ENCODE measurements at regions not wholly inside any gene's neighbourhood (a gene's known extent, or its start where the extent isn't known, plus 50 kb on each side); places are given as distances from the start of the nearest gene placed in this dataset.

DNA sequence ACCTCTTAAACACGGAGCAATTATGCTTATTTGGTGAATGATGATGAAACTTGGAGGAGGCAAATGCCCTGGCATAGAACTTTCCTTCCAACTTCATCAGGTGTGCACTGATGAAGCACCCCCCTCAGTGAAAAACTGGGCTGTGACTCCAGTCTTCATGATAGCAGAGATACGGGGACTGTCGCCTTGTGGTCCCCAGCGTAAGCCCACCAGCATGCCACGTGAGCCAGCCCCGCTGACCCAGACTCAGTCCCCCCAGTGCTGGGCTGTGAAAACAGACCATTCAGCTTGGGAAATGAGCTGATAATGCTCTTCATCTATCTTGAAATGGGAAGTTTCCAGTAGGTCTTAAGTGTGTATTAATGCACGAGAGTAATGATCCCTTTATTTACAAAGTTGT, 177.0 kb downstream of the SNX10 start:
- DNase-seq (ENCODE audit: low spot score), result no peak
- Histone ChIP-seq H3K4me1 (ENCODE audit: insufficient read depth) (no peaks in the 10 kb centered on the region), H3K4me3 (no peak overlapping the region), H2AFZ (no peak overlapping the region), H3K9me2 (replicated peaks; ENCODE audit: insufficient read depth) (no peaks in the 10 kb centered on the region), H4K20me1 (ENCODE audit: insufficient read depth, poor library complexity, severe bottlenecking) (no peaks in the 10 kb centered on the region), H3K9me3 (ENCODE audit: low read depth) (no peaks in the 10 kb centered on the region), H3K79me2 (no peaks in the 10 kb centered on the region), H3K27me3 (no peaks in the 10 kb centered on the region), H3K36me3 (replicated peaks; ENCODE audit: insufficient read depth, low read depth) (no peaks in the 10 kb centered on the region), H3K27ac (no peak overlapping the region), H3K4me2 (no peak overlapping the region)
- TF ChIP-seq EZH2phosphoT487 (IDR thresholded peaks at IDR 0.05; ENCODE audit: low read depth, severe bottlenecking, unreplicated experiment), result no peak
- TF ChIP-seq, protein P1, sequence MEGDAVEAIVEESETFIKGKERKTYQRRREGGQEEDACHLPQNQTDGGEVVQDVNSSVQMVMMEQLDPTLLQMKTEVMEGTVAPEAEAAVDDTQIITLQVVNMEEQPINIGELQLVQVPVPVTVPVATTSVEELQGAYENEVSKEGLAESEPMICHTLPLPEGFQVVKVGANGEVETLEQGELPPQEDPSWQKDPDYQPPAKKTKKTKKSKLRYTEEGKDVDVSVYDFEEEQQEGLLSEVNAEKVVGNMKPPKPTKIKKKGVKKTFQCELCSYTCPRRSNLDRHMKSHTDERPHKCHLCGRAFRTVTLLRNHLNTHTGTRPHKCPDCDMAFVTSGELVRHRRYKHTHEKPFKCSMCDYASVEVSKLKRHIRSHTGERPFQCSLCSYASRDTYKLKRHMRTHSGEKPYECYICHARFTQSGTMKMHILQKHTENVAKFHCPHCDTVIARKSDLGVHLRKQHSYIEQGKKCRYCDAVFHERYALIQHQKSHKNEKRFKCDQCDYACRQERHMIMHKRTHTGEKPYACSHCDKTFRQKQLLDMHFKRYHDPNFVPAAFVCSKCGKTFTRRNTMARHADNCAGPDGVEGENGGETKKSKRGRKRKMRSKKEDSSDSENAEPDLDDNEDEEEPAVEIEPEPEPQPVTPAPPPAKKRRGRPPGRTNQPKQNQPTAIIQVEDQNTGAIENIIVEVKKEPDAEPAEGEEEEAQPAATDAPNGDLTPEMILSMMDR (IDR thresholded peaks at IDR 0.05; ENCODE audit: poor library complexity), result no peak
- TF ChIP-seq EZH2 (IDR thresholded peaks at IDR 0.05; ENCODE audit: borderline replicate concordance), result no peak
- WGBS (ENCODE audit: low lambda C conversion rate, missing lambda C conversion rate), result 84% methylated on average over 7 of the region's 7 CpGs

DNA sequence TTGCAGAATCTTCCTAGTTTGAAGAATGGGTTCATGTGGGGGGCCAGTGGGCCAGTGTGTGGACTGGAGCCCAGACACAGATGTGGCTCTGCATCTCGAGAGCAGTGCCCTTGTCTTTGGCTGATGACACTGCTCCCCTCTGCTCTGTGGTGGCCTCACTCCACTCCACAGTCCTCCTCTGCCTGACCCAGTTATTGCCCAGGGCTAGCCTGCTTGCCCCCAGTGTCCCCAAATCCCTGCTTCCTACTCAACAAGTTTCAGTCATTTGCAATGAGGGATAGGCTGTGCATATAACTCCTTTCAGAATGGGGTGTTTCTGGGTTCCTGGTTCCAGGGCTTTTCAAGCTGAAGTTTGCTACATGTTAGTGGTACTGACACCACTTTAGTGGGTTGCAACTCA, 177.5 kb downstream of the SNX10 start:
- no peaks in the 10 kb centered on the region for H4K20me1 ChIP-seq (ENCODE audit: insufficient read depth, poor library complexity, severe bottlenecking)
- TF ChIP-seq EZH2phosphoT487 (IDR thresholded peaks at IDR 0.05; ENCODE audit: low read depth, severe bottlenecking, unreplicated experiment) (no peak), EZH2 (IDR thresholded peaks at IDR 0.05; ENCODE audit: borderline replicate concordance) (no peak)
- TF ChIP-seq, protein P1 (IDR thresholded peaks at IDR 0.05; ENCODE audit: poor library complexity), result no peak
- H3K4me2 ChIP-seq, result no peak overlapping the region
- no peaks in the 10 kb centered on the region for H3K36me3 ChIP-seq (replicated peaks; ENCODE audit: insufficient read depth, low read depth)
- no peaks in the 10 kb centered on the region for H3K9me3 ChIP-seq (ENCODE audit: low read depth)
- DNase-seq (ENCODE audit: low spot score), result no peak
- 100% methylated on average over 1 of the region's 1 CpG for WGBS (ENCODE audit: low lambda C conversion rate, missing lambda C conversion rate)
- no peaks in the 10 kb centered on the region for H3K4me1 ChIP-seq (ENCODE audit: insufficient read depth)
- no peak overlapping the region for H3K4me3 ChIP-seq
- H2AFZ ChIP-seq, result no peak overlapping the region
- no peaks in the 10 kb centered on the region for H3K9me2 ChIP-seq (replicated peaks; ENCODE audit: insufficient read depth)
- H3K79me2 ChIP-seq, result no peaks in the 10 kb centered on the region
- H3K27ac ChIP-seq, result no peak overlapping the region
- H3K27me3 ChIP-seq, result no peaks in the 10 kb centered on the region

DNA sequence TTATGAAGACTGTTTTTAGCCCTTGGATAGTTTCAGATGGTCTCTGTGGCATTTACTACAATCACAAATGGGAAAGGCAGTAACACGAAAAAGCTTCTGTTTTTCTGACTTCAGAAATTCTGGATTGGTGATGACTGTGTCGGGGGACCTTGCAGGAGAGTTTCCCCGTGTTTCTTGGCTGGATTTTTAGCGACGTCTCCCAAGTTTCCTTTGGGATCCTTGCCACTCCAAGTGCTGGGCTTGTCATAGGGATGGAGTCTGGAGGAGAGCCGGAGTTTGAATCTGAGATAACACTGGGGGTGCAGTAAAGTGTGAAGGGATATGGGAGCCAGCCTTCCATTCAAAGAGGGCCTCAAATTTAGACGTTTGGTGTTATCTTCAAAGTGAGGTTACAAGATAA, 179.0 kb downstream of the SNX10 start:
- H3K4me1 ChIP-seq (ENCODE audit: insufficient read depth), result no peaks in the 10 kb centered on the region
- WGBS (ENCODE audit: low lambda C conversion rate, missing lambda C conversion rate), result 80% methylated on average over 7 of the region's 7 CpGs
- H3K79me2 ChIP-seq, result no peaks in the 10 kb centered on the region
- no peaks in the 10 kb centered on the region for H3K9me2 ChIP-seq (replicated peaks; ENCODE audit: insufficient read depth)
- TF ChIP-seq, protein P1 (IDR thresholded peaks at IDR 0.05; ENCODE audit: poor library complexity), result no peak
- TF ChIP-seq EZH2phosphoT487 (IDR thresholded peaks at IDR 0.05; ENCODE audit: low read depth, severe bottlenecking, unreplicated experiment), result no peak
- no peak for TF ChIP-seq EZH2 (IDR thresholded peaks at IDR 0.05; ENCODE audit: borderline replicate concordance)
- no peak overlapping the region for H2AFZ ChIP-seq
- no peak overlapping the region for H3K4me2 ChIP-seq
- H3K9me3 ChIP-seq (ENCODE audit: low read depth), result no peaks in the 10 kb centered on the region
- H3K36me3 ChIP-seq (replicated peaks; ENCODE audit: insufficient read depth, low read depth), result no peaks in the 10 kb centered on the region
- H4K20me1 ChIP-seq (ENCODE audit: insufficient read depth, poor library complexity, severe bottlenecking), result no peaks in the 10 kb centered on the region
- no peak overlapping the region for H3K4me3 ChIP-seq
- DNase-seq (ENCODE audit: low spot score), result no peak
- no peak overlapping the region for H3K27ac ChIP-seq
- H3K27me3 ChIP-seq, result no peaks in the 10 kb centered on the region

Data from hepatocyte (in vitro differentiated cells).